ENCODE measurements at regions not wholly inside any gene's neighbourhood (a gene's known extent, or its start where the extent isn't known, plus 50 kb on each side); places are given as distances from the start of the nearest gene placed in this dataset.

DNA sequence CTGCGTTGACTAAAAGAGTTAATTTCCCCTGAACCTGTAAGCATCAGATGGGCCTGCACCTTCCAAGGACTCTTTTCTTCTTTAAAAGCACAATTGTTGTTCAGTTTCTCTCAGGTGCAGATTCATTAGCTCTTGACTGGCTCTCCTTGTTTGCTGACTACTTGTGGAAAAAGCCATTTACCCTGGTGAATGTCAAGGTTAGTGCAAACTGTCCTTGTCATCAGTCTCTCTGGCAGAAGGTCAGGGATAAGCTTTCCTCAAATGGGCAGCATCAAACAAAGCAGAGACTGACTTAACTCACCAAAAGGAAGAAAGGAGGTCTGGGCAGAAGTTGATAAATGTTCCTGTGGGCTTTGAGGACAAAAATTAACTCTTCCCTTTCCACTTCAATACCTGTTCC is 922.7 kb downstream of the BCL11A start:
- no peaks in the 10 kb centered on the region for H3K36me3 ChIP-seq
- TF ChIP-seq CTCF (IDR thresholded peaks at IDR 0.05), result no peak
- no peak overlapping the region for H3K27ac ChIP-seq
- no peak for DNase-seq
- H3K4me1 ChIP-seq, result no peaks in the 10 kb centered on the region
- no peak overlapping the region for H3K9ac ChIP-seq (ENCODE audit: low read depth in 2 of 2, low read length in 2 of 2)
- no peaks in the 10 kb centered on the region for H3K9me3 ChIP-seq
- H3K27me3 ChIP-seq, result no peaks in the 10 kb centered on the region
- H3K4me3 ChIP-seq, result no peak overlapping the region
- intact Hi-C loops (cut with DNase I), result no loop called here

- DNase-seq, result no peak
- no peak overlapping the region for H3K4me3 ChIP-seq
- no peak for TF ChIP-seq CTCF (IDR thresholded peaks at IDR 0.05)
- no peaks in the 10 kb centered on the region for H3K4me1 ChIP-seq
- H3K9me3 ChIP-seq, result no peaks in the 10 kb centered on the region
- H3K9ac ChIP-seq (ENCODE audit: low read depth in 2 of 2, low read length in 2 of 2), result no peak overlapping the region
- no peaks in the 10 kb centered on the region for H3K27me3 ChIP-seq
- H3K27ac ChIP-seq, result no peak overlapping the region
- H3K36me3 ChIP-seq, result no peaks in the 10 kb centered on the region
- intact Hi-C loops (cut with DNase I), result no loop called here
Measured at GRCh38 chr2:59627599-59627998, 925.9 kb downstream of the BCL11A start.

GRCh38 chr2:59622599-59623308 is 930.7 kb downstream of the BCL11A start:
- no peak for TF ChIP-seq CTCF (IDR thresholded peaks at IDR 0.05)
- Histone ChIP-seq H3K27me3 (no peaks in the 10 kb centered on the region), H3K27ac (no peak overlapping the region), H3K36me3 (no peaks in the 10 kb centered on the region), H3K9ac (ENCODE audit: low read depth in 2 of 2, low read length in 2 of 2) (no peak overlapping the region), H3K4me3 (no peak overlapping the region), H3K9me3 (no peaks in the 10 kb centered on the region), H3K4me1 (no peaks in the 10 kb centered on the region)
- intact Hi-C loops (cut with DNase I), result no loop called here
- DNase-seq, result no peak

GRCh38 chr2:59604123-59604522 is 949.3 kb downstream of the BCL11A start:
- Histone ChIP-seq H3K9me3 (no peaks in the 10 kb centered on the region), H3K27ac (no peak overlapping the region), H3K4me1 (no peaks in the 10 kb centered on the region), H3K4me3 (no peak overlapping the region), H3K9ac (ENCODE audit: low read depth in 2 of 2, low read length in 2 of 2) (no peak overlapping the region), H3K36me3 (no peaks in the 10 kb centered on the region), H3K27me3 (no peaks in the 10 kb centered on the region)
- TF ChIP-seq CTCF (IDR thresholded peaks at IDR 0.05), result no peak
- DNase-seq, result no peak
- intact Hi-C loops (cut with DNase I), result no loop called here

GRCh38 chr2:59594671-59595222 is 958.7 kb downstream of the BCL11A start:
- H3K27me3 ChIP-seq, result no peaks in the 10 kb centered on the region
- H3K9ac ChIP-seq (ENCODE audit: low read depth in 2 of 2, low read length in 2 of 2), result no peak overlapping the region
- intact Hi-C loops (cut with DNase I), result no loop called here
- H3K4me3 ChIP-seq, result no peak overlapping the region
- no peaks in the 10 kb centered on the region for H3K9me3 ChIP-seq
- H3K4me1 ChIP-seq, result no peaks in the 10 kb centered on the region
- no peak overlapping the region for H3K27ac ChIP-seq
- no peaks in the 10 kb centered on the region for H3K36me3 ChIP-seq
- TF ChIP-seq CTCF (IDR thresholded peaks at IDR 0.05), result no peak
- no peak for DNase-seq
